Endothelial cell of umbilical vein (primary cell): ENCODE measurements at regions not wholly inside any gene's neighbourhood (a gene's known extent, or its start where the extent isn't known, plus 50 kb on each side); places are given as distances from the start of the nearest gene placed in this dataset.

Source experiments
- MAX ChIP-seq: IDR thresholded peaks from 2 replicates; pipeline ENCODE4 v1.6.1; 2011; ENCODE audit not compliant: insufficient read depth, insufficient read length
- POLR2A ChIP-seq: IDR thresholded peaks from 2 replicates; pipeline ENCODE4 v1.6.1; 2012; ENCODE audit warnings: low read depth, mild to moderate bottlenecking, control low read depth, low read length
- TF ChIP-seq, protein P1 (sequence below), 2 donors: IDR thresholded peaks; 1 replicate in 1 of 2; 2 replicates in 1 of 2; pipeline ENCODE4 v1.5.1; 2011; ENCODE audit warnings: low read length in 2 of 2, mild to moderate bottlenecking in 2 of 2, moderate library complexity in 2 of 2, control low read depth in 1 of 2, inconsistent platforms in 1 of 2, low read depth in 1 of 2; ENCODE audit not compliant: insufficient read depth in 1 of 2; ENCODE audit errors: extremely low read depth in 1 of 2

- TF ChIP-seq MAX (no peak), POLR2A (no peak)
- TF ChIP-seq, protein P1, sequence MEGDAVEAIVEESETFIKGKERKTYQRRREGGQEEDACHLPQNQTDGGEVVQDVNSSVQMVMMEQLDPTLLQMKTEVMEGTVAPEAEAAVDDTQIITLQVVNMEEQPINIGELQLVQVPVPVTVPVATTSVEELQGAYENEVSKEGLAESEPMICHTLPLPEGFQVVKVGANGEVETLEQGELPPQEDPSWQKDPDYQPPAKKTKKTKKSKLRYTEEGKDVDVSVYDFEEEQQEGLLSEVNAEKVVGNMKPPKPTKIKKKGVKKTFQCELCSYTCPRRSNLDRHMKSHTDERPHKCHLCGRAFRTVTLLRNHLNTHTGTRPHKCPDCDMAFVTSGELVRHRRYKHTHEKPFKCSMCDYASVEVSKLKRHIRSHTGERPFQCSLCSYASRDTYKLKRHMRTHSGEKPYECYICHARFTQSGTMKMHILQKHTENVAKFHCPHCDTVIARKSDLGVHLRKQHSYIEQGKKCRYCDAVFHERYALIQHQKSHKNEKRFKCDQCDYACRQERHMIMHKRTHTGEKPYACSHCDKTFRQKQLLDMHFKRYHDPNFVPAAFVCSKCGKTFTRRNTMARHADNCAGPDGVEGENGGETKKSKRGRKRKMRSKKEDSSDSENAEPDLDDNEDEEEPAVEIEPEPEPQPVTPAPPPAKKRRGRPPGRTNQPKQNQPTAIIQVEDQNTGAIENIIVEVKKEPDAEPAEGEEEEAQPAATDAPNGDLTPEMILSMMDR (IDR thresholded peaks at IDR 0.05; ENCODE audit: extremely low read depth in 1 of 2, insufficient read depth in 1 of 2, low read depth in 1 of 2, low read length in 2 of 2): no peak
Observed at GRCh38 chrX:8010105-8010504, 82.9 kb upstream of the PNPLA4 start.
